ENCODE measurements at regions not wholly inside any gene's neighbourhood (a gene's known extent, or its start where the extent isn't known, plus 50 kb on each side); places are given as distances from the start of the nearest gene placed in this dataset.

DNA sequence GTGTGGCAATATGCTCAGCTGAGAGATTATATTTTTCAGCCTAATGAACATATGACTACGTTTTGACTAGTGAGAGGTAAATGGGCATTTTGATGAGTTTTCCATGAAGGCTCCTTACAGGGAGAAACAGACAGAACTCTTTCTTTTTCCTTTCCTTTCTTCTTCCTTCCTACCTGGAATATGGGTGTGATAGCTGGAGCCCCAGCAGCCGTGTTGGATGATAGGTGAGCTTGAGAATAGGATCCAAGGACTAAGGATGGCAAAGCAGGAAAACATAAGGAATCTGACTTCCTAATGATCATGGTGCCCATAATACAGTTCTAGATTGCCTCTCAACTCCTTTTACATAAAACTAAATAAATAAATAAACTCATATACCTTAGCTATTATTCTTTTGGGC is 124.0 kb downstream of the MAIP1 start:
- H3K27me3 ChIP-seq (ENCODE audit: control insufficient read depth, insufficient read depth, low read length) = peaks cover 3% of the 10 kb centered on the region
- no peak overlapping the region for H3K9ac ChIP-seq (ENCODE audit: insufficient read depth, low read length)
- DNase-seq (ENCODE audit: low read depth in 2 of 2) = no peak
- no peak overlapping the region for H2AFZ ChIP-seq (ENCODE audit: low read length)
- H3K9me3 ChIP-seq (ENCODE audit: control insufficient read depth, insufficient read depth, low read depth, low read length) = no peaks in the 10 kb centered on the region
- H3K27ac ChIP-seq (ENCODE audit: insufficient read depth, low read length) = no peak overlapping the region
- TF ChIP-seq EZH2 (IDR thresholded peaks at IDR 0.05; ENCODE audit: low read length, missing control alignments) (no peak), CTCF (conservative IDR thresholded peaks at IDR 0.05 in 1 of 2, IDR thresholded peaks at IDR 0.05 in 1 of 2; ENCODE audit: low read depth in 1 of 2, low read length in 2 of 2) (no peak)
- no peak overlapping the region for H3K4me3 ChIP-seq (replicated peaks in 1 of 4; ENCODE audit: control extremely low read depth in 1 of 4, insufficient read depth in 1 of 4, low read depth in 3 of 4, low read length in 4 of 4)
- no peaks in the 10 kb centered on the region for H3K79me2 ChIP-seq (ENCODE audit: control insufficient read depth, insufficient read depth, low read length)
- H3K36me3 ChIP-seq (ENCODE audit: control insufficient read depth, insufficient read depth, low read length) = no peaks in the 10 kb centered on the region
- no peaks in the 10 kb centered on the region for H4K20me1 ChIP-seq (ENCODE audit: control insufficient read depth, extremely low read depth, insufficient read depth, low read length)
- H3K4me2 ChIP-seq (ENCODE audit: extremely low read depth, insufficient read depth, low read length) = no peak overlapping the region
- H3K4me1 ChIP-seq (ENCODE audit: control insufficient read depth, extremely low read depth, insufficient read depth, low read length) = peaks cover 2% of the 10 kb centered on the region

DNA sequence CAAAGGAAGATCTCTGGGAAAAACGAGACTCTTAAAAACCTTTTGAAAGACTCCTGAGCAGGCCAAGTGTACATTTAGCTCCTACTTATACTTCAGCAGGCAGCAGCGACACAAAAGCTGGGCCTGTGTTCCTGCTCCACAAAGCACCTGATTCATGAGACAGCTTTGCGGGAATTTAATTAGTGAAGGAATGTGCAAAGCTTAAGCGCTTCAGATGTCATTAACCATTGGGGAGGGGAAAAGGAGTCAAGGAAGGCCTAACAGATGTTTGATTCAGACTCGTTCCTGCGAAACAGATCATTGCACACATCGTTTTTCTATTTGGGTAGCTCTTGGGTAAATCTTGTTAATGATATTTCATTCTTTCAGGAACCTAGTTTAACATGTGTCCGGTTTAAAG is 125.9 kb downstream of the MAIP1 start:
- Histone ChIP-seq H3K4me3 (replicated peaks in 1 of 4; ENCODE audit: control extremely low read depth in 1 of 4, insufficient read depth in 1 of 4, low read depth in 3 of 4, low read length in 4 of 4) (no peak overlapping the region), H3K27ac (ENCODE audit: insufficient read depth, low read length) (no peak overlapping the region), H2AFZ (ENCODE audit: low read length) (no peak overlapping the region), H3K36me3 (ENCODE audit: control insufficient read depth, insufficient read depth, low read length) (no peaks in the 10 kb centered on the region), H3K9ac (ENCODE audit: insufficient read depth, low read length) (no peak overlapping the region), H3K4me1 (ENCODE audit: control insufficient read depth, extremely low read depth, insufficient read depth, low read length) (peaks cover 2% of the 10 kb centered on the region), H3K9me3 (ENCODE audit: control insufficient read depth, insufficient read depth, low read depth, low read length) (no peaks in the 10 kb centered on the region), H3K4me2 (ENCODE audit: extremely low read depth, insufficient read depth, low read length) (no peak overlapping the region), H3K27me3 (ENCODE audit: control insufficient read depth, insufficient read depth, low read length) (peaks cover 3% of the 10 kb centered on the region), H4K20me1 (ENCODE audit: control insufficient read depth, extremely low read depth, insufficient read depth, low read length) (no peaks in the 10 kb centered on the region), H3K79me2 (ENCODE audit: control insufficient read depth, insufficient read depth, low read length) (no peaks in the 10 kb centered on the region)
- no peak for TF ChIP-seq CTCF (conservative IDR thresholded peaks at IDR 0.05 in 1 of 2, IDR thresholded peaks at IDR 0.05 in 1 of 2; ENCODE audit: low read depth in 1 of 2, low read length in 2 of 2)
- TF ChIP-seq EZH2 (IDR thresholded peaks at IDR 0.05; ENCODE audit: low read length, missing control alignments) = no peak
- peak in 1 of 2 donors; percentile 25 for DNase-seq (ENCODE audit: low read depth in 2 of 2)

- H3K4me3 ChIP-seq (replicated peaks in 1 of 4; ENCODE audit: control extremely low read depth in 1 of 4, insufficient read depth in 1 of 4, low read depth in 3 of 4, low read length in 4 of 4) = no peak overlapping the region
- H4K20me1 ChIP-seq (ENCODE audit: control insufficient read depth, extremely low read depth, insufficient read depth, low read length) = no peaks in the 10 kb centered on the region
- no peaks in the 10 kb centered on the region for H3K9me3 ChIP-seq (ENCODE audit: control insufficient read depth, insufficient read depth, low read depth, low read length)
- H3K9ac ChIP-seq (ENCODE audit: insufficient read depth, low read length) = no peak overlapping the region
- no peaks in the 10 kb centered on the region for H3K36me3 ChIP-seq (ENCODE audit: control insufficient read depth, insufficient read depth, low read length)
- H3K27ac ChIP-seq (ENCODE audit: insufficient read depth, low read length) = no peak overlapping the region
- H3K4me1 ChIP-seq (ENCODE audit: control insufficient read depth, extremely low read depth, insufficient read depth, low read length) = peaks cover 2% of the 10 kb centered on the region
- H3K4me2 ChIP-seq (ENCODE audit: extremely low read depth, insufficient read depth, low read length) = no peak overlapping the region
- TF ChIP-seq CTCF (conservative IDR thresholded peaks at IDR 0.05 in 1 of 2, IDR thresholded peaks at IDR 0.05 in 1 of 2; ENCODE audit: low read depth in 1 of 2, low read length in 2 of 2) (no peak), EZH2 (IDR thresholded peaks at IDR 0.05; ENCODE audit: low read length, missing control alignments) (no peak)
- H2AFZ ChIP-seq (ENCODE audit: low read length) = no peak overlapping the region
- peaks cover 3% of the 10 kb centered on the region for H3K27me3 ChIP-seq (ENCODE audit: control insufficient read depth, insufficient read depth, low read length)
- H3K79me2 ChIP-seq (ENCODE audit: control insufficient read depth, insufficient read depth, low read length) = no peaks in the 10 kb centered on the region
- DNase-seq (ENCODE audit: low read depth in 2 of 2) = no peak
Measured at GRCh38 chr2:200081811-200082210, 126.4 kb downstream of the MAIP1 start.

All from fibroblast of lung (primary cell).